ENCODE measurements at regions not wholly inside any gene's neighbourhood (a gene's known extent, or its start where the extent isn't known, plus 50 kb on each side); places are given as distances from the start of the nearest gene placed in this dataset.
"Not testable (repeated sequence)": the region's sequence is repeated elsewhere in the genome, so short reads cannot be mapped to it uniquely, and the experiment has no call there.

GRCh38 chr1:149278156-149278555 is 174.8 kb upstream of the NBPF9 start:
- not testable (repeated sequence) for H4K91ac ChIP-seq (ENCODE audit: low read depth, low read length, poor library complexity); H4K8ac ChIP-seq (ENCODE audit: low read depth, low read length); H2AK5ac ChIP-seq (ENCODE audit: low read depth, low read length); DNase-seq (ENCODE audit: low spot score); H3K4me3 ChIP-seq (ENCODE audit: low read length in 2 of 2); H2BK5ac ChIP-seq (ENCODE audit: low read length); H3K27me3 ChIP-seq (ENCODE audit: control insufficient read depth in 3 of 3, insufficient read depth in 3 of 3, low read depth in 1 of 3, low read length in 3 of 3); H3K9me3 ChIP-seq (replicated peaks in 1 of 2; ENCODE audit: control insufficient read depth in 2 of 2, insufficient read depth in 1 of 2, low read depth in 1 of 2, low read length in 2 of 2); H3K36me3 ChIP-seq (replicated peaks in 1 of 2; ENCODE audit: control insufficient read depth in 2 of 2, insufficient read depth in 2 of 2, low read length in 2 of 2); H3K18ac ChIP-seq (ENCODE audit: low read length); H3K14ac ChIP-seq (ENCODE audit: low read length); H2BK120ac ChIP-seq (ENCODE audit: low read depth, low read length); H3K27ac ChIP-seq (replicated peaks; ENCODE audit: low read length); H2BK12ac ChIP-seq (ENCODE audit: low read length); H3K23ac ChIP-seq (ENCODE audit: low read depth, low read length, poor library complexity); H3K4me2 ChIP-seq (ENCODE audit: insufficient read depth, low read length, poor library complexity, severe bottlenecking); H2AFZ ChIP-seq (ENCODE audit: low read length); H3K79me1 ChIP-seq (ENCODE audit: low read depth, low read length); H3K9ac ChIP-seq (ENCODE audit: low read depth, low read length, poor library complexity); H3K4me1 ChIP-seq (ENCODE audit: control insufficient read depth in 2 of 2, insufficient read depth in 1 of 2, low read depth in 1 of 2, low read length in 2 of 2); H2BK15ac ChIP-seq (ENCODE audit: low read length); H3K4ac ChIP-seq (ENCODE audit: low read length)
- WGBS, 2 donors (ENCODE audit: extremely low coverage in 2 of 2, insufficient read length in 2 of 2, insufficient replicate concordance in 1 of 2) = no CpG with 5 or more reads among the region's 2 CpGs

- H3K9me3 ChIP-seq (replicated peaks in 1 of 2; ENCODE audit: control insufficient read depth in 2 of 2, insufficient read depth in 1 of 2, low read depth in 1 of 2, low read length in 2 of 2); H2BK12ac ChIP-seq (ENCODE audit: low read length); H3K4ac ChIP-seq (ENCODE audit: low read length); DNase-seq (ENCODE audit: low spot score); H4K91ac ChIP-seq (ENCODE audit: low read depth, low read length, poor library complexity); H3K9ac ChIP-seq (ENCODE audit: low read depth, low read length, poor library complexity); H2BK120ac ChIP-seq (ENCODE audit: low read depth, low read length); H3K79me1 ChIP-seq (ENCODE audit: low read depth, low read length); H3K23ac ChIP-seq (ENCODE audit: low read depth, low read length, poor library complexity); H2AK5ac ChIP-seq (ENCODE audit: low read depth, low read length); H3K14ac ChIP-seq (ENCODE audit: low read length); H3K27me3 ChIP-seq (ENCODE audit: control insufficient read depth in 3 of 3, insufficient read depth in 3 of 3, low read depth in 1 of 3, low read length in 3 of 3); H3K4me3 ChIP-seq (ENCODE audit: low read length in 2 of 2); H3K4me1 ChIP-seq (ENCODE audit: control insufficient read depth in 2 of 2, insufficient read depth in 1 of 2, low read depth in 1 of 2, low read length in 2 of 2); H2AFZ ChIP-seq (ENCODE audit: low read length); H2BK15ac ChIP-seq (ENCODE audit: low read length); H3K4me2 ChIP-seq (ENCODE audit: insufficient read depth, low read length, poor library complexity, severe bottlenecking); H3K18ac ChIP-seq (ENCODE audit: low read length); H3K27ac ChIP-seq (replicated peaks; ENCODE audit: low read length); H4K8ac ChIP-seq (ENCODE audit: low read depth, low read length); H3K36me3 ChIP-seq (replicated peaks in 1 of 2; ENCODE audit: control insufficient read depth in 2 of 2, insufficient read depth in 2 of 2, low read length in 2 of 2); H2BK5ac ChIP-seq (ENCODE audit: low read length): not testable (repeated sequence)
Observed at GRCh38 chr1:149279015-149279414, 175.7 kb upstream of the NBPF9 start.

DNA sequence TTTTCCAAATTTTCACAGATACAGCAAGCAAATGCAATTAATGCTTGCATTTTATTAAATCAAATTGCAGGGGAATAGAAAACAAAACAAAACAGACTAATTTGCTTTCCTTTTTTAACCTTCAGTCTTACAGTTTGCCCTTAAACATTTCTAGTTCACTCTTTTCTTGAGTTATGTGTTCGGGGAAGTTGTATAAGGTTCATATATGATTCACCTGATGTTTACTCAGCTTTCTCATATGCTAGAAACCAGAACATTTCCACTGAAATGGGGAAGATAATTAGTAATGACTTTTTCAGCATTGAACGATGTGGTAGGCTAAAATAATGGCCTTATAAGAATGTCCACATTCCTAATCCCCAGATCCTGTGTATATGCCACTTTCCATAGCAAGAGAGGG is 176.2 kb upstream of the NBPF9 start:
- not testable (repeated sequence) for H3K4me2 ChIP-seq (ENCODE audit: insufficient read depth, low read length, poor library complexity, severe bottlenecking); H2BK120ac ChIP-seq (ENCODE audit: low read depth, low read length); H3K27ac ChIP-seq (replicated peaks; ENCODE audit: low read length); H2BK12ac ChIP-seq (ENCODE audit: low read length); H3K36me3 ChIP-seq (replicated peaks in 1 of 2; ENCODE audit: control insufficient read depth in 2 of 2, insufficient read depth in 2 of 2, low read length in 2 of 2); H2AFZ ChIP-seq (ENCODE audit: low read length); H3K23ac ChIP-seq (ENCODE audit: low read depth, low read length, poor library complexity); DNase-seq (ENCODE audit: low spot score); H3K18ac ChIP-seq (ENCODE audit: low read length); H2AK5ac ChIP-seq (ENCODE audit: low read depth, low read length); H3K4me1 ChIP-seq (ENCODE audit: control insufficient read depth in 2 of 2, insufficient read depth in 1 of 2, low read depth in 1 of 2, low read length in 2 of 2); H3K27me3 ChIP-seq (ENCODE audit: control insufficient read depth in 3 of 3, insufficient read depth in 3 of 3, low read depth in 1 of 3, low read length in 3 of 3); H3K14ac ChIP-seq (ENCODE audit: low read length); H3K4me3 ChIP-seq (ENCODE audit: low read length in 2 of 2); H3K79me1 ChIP-seq (ENCODE audit: low read depth, low read length); H3K4ac ChIP-seq (ENCODE audit: low read length); H2BK5ac ChIP-seq (ENCODE audit: low read length); H4K8ac ChIP-seq (ENCODE audit: low read depth, low read length); H3K9ac ChIP-seq (ENCODE audit: low read depth, low read length, poor library complexity); H4K91ac ChIP-seq (ENCODE audit: low read depth, low read length, poor library complexity); H3K9me3 ChIP-seq (replicated peaks in 1 of 2; ENCODE audit: control insufficient read depth in 2 of 2, insufficient read depth in 1 of 2, low read depth in 1 of 2, low read length in 2 of 2); H2BK15ac ChIP-seq (ENCODE audit: low read length)
- WGBS, 2 donors (ENCODE audit: extremely low coverage in 2 of 2, insufficient read length in 2 of 2, insufficient replicate concordance in 1 of 2) = no CpG with 5 or more reads among the region's 2 CpGs

- H2BK5ac ChIP-seq (ENCODE audit: low read length); H3K36me3 ChIP-seq (replicated peaks in 1 of 2; ENCODE audit: control insufficient read depth in 2 of 2, insufficient read depth in 2 of 2, low read length in 2 of 2); H2BK120ac ChIP-seq (ENCODE audit: low read depth, low read length); H3K27me3 ChIP-seq (ENCODE audit: control insufficient read depth in 3 of 3, insufficient read depth in 3 of 3, low read depth in 1 of 3, low read length in 3 of 3); H3K4me3 ChIP-seq (ENCODE audit: low read length in 2 of 2); H4K8ac ChIP-seq (ENCODE audit: low read depth, low read length); H3K4ac ChIP-seq (ENCODE audit: low read length); H2AK5ac ChIP-seq (ENCODE audit: low read depth, low read length); H3K79me1 ChIP-seq (ENCODE audit: low read depth, low read length); DNase-seq (ENCODE audit: low spot score); H3K14ac ChIP-seq (ENCODE audit: low read length); H3K4me1 ChIP-seq (ENCODE audit: control insufficient read depth in 2 of 2, insufficient read depth in 1 of 2, low read depth in 1 of 2, low read length in 2 of 2); H3K9ac ChIP-seq (ENCODE audit: low read depth, low read length, poor library complexity); H2BK12ac ChIP-seq (ENCODE audit: low read length); H4K91ac ChIP-seq (ENCODE audit: low read depth, low read length, poor library complexity); H2AFZ ChIP-seq (ENCODE audit: low read length); H3K9me3 ChIP-seq (replicated peaks in 1 of 2; ENCODE audit: control insufficient read depth in 2 of 2, insufficient read depth in 1 of 2, low read depth in 1 of 2, low read length in 2 of 2); H3K23ac ChIP-seq (ENCODE audit: low read depth, low read length, poor library complexity); H3K4me2 ChIP-seq (ENCODE audit: insufficient read depth, low read length, poor library complexity, severe bottlenecking); H3K18ac ChIP-seq (ENCODE audit: low read length); H3K27ac ChIP-seq (replicated peaks; ENCODE audit: low read length); H2BK15ac ChIP-seq (ENCODE audit: low read length): not testable (repeated sequence)
- no CpG with 5 or more reads among the region's 4 CpGs for WGBS, 2 donors (ENCODE audit: extremely low coverage in 2 of 2, insufficient read length in 2 of 2, insufficient replicate concordance in 1 of 2)
Observed at GRCh38 chr1:149284773-149285172, 181.4 kb upstream of the NBPF9 start.
